GM19463 (cell line): ENCODE measurements at regions not wholly inside any gene's neighbourhood (a gene's known extent, or its start where the extent isn't known, plus 50 kb on each side); places are given as distances from the start of the nearest gene placed in this dataset.
"Not testable (repeated sequence)": the region's sequence is repeated elsewhere in the genome, so short reads cannot be mapped to it uniquely, and the experiment has no call there.

Source experiments
- ATAC-seq: cut with Tn5 transposase; IDR thresholded peaks from one replicate; pipeline ENCODE4 v1.9.1; 2021; ENCODE audit warnings: mild to moderate bottlenecking, moderate library complexity; ENCODE audit not compliant: unreplicated experiment

- ATAC-seq: no peak
Measured at GRCh38 chr4:117893207-117893606, 141.1 kb upstream of the NDST3 start.

GRCh38 chr4:117898496-117898895 is 135.8 kb upstream of the NDST3 start:
- ATAC-seq: no peak

- ATAC-seq: no peak
Measured at GRCh38 chr4:117900832-117901231, 133.5 kb upstream of the NDST3 start.

GRCh38 chr4:117907646-117908045 is 126.6 kb upstream of the NDST3 start:
- ATAC-seq: no peak

GRCh38 chr4:117908306-117909207 is 125.7 kb upstream of the NDST3 start:
- no peak for ATAC-seq

- ATAC-seq: no peak
Measured at GRCh38 chr4:117916728-117917127, 117.6 kb upstream of the NDST3 start.

- ATAC-seq: not testable (repeated sequence)
Measured at GRCh38 chr4:117922311-117922710, 112.0 kb upstream of the NDST3 start.

GRCh38 chr4:117927823-117928222 is 106.5 kb upstream of the NDST3 start:
- ATAC-seq: not testable (repeated sequence)

- no peak for ATAC-seq
Measured at GRCh38 chr4:117941611-117942010, 92.7 kb upstream of the NDST3 start.

GRCh38 chr4:117949621-117950020 is 84.7 kb upstream of the NDST3 start:
- no peak for ATAC-seq

GRCh38 chr4:117957571-117957970 is 76.7 kb upstream of the NDST3 start:
- no peak for ATAC-seq

GRCh38 chr4:117965622-117966021 is 68.7 kb upstream of the NDST3 start:
- ATAC-seq: no peak

- ATAC-seq: no peak
Measured at GRCh38 chr4:117968606-117969005, 65.7 kb upstream of the NDST3 start.

- ATAC-seq: no peak
Measured at GRCh38 chr4:117971403-117971802, 62.9 kb upstream of the NDST3 start.

- no peak for ATAC-seq
Measured at GRCh38 chr4:117983541-117984365, 50.5 kb upstream of the NDST3 start.

GRCh38 chr4:117984366-117984680 is 50.0 kb upstream of the NDST3 start:
- ATAC-seq: no peak
